ENCODE measurements at regions not wholly inside any gene's neighbourhood (a gene's known extent, or its start where the extent isn't known, plus 50 kb on each side); places are given as distances from the start of the nearest gene placed in this dataset.

DNA sequence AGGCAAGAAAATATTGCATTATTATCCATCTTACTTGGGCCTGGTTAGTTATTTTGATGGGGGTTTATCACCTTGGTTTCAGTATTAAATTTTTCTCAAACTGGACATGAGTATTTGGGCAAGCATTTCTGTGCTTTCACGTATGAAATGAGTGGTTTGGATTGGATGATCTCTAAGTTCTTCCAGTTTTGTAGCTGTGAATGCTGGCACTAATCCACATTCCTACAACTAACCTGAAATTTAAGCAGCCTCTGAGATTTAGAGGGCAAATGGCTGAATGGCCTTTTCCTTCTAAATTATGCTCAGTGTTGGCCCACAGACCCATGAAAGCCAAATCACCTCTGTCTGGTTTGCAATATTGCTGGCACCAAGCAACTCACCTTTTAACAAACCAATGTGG lies 475.0 kb upstream of the B3GALT2 start:
- ChIA-PET CTCF (interaction anchor here (0.6 kb wide), 1 partner anchor 1322 kb away, joined by 3 read pairs; no protein-coding TSS in a partner anchor), POLR2A (no interaction called here)
- Mint-ChIP-seq H3K4me1 (ENCODE audit: insufficient read depth, unreplicated experiment) (peaks cover 11% of the 10 kb centered on the region), H3K36me3 (ENCODE audit: insufficient read depth, unreplicated experiment) (no peaks in the 10 kb centered on the region), H3K9me3 (ENCODE audit: unreplicated experiment) (no peaks in the 10 kb centered on the region), H3K27me3 (ENCODE audit: insufficient read depth, unreplicated experiment) (no peaks in the 10 kb centered on the region), H3K4me3 (ENCODE audit: unreplicated experiment) (no peak overlapping the region), H3K27ac (ENCODE audit: low read depth, unreplicated experiment) (no peak overlapping the region)
- DNase-seq (ENCODE audit: unreplicated experiment), result no peak
- no TSS peak for BruUV-seq (replicated peaks)
- intact Hi-C loops (cut with micrococcal nuclease), result no loop called here
- TF ChIP-seq CTCF (IDR thresholded peaks at IDR 0.05; ENCODE audit: unreplicated experiment), result no peak

- no peak for DNase-seq (ENCODE audit: unreplicated experiment)
- H3K4me3 Mint-ChIP-seq (ENCODE audit: unreplicated experiment), result no peak overlapping the region
- intact Hi-C loops (cut with micrococcal nuclease), result no loop called here
- peaks cover 19% of the 10 kb centered on the region for H3K4me1 Mint-ChIP-seq (ENCODE audit: insufficient read depth, unreplicated experiment)
- no peak overlapping the region for H3K27ac Mint-ChIP-seq (ENCODE audit: low read depth, unreplicated experiment)
- CTCF ChIA-PET, result interaction anchor here (0.6 kb wide), 1 partner anchor 9 kb away, joined by 3 read pairs; no protein-coding TSS in a partner anchor
- H3K27me3 Mint-ChIP-seq (ENCODE audit: insufficient read depth, unreplicated experiment), result no peaks in the 10 kb centered on the region
- no peaks in the 10 kb centered on the region for H3K36me3 Mint-ChIP-seq (ENCODE audit: insufficient read depth, unreplicated experiment)
- no peak for TF ChIP-seq CTCF (IDR thresholded peaks at IDR 0.05; ENCODE audit: unreplicated experiment)
- POLR2A ChIA-PET, result interaction anchor here (0.6 to 1.3 kb wide), 2 partner anchors 36 to 49 kb away, joined by 3 to 4 read pairs; no protein-coding TSS in a partner anchor
- H3K9me3 Mint-ChIP-seq (ENCODE audit: unreplicated experiment), result no peaks in the 10 kb centered on the region
- no TSS peak for BruUV-seq (replicated peaks)
Measured at GRCh38 chr1:193660428-193660827, 474.0 kb upstream of the B3GALT2 start.

- CTCF ChIA-PET, result interaction anchor here (1.4 kb wide), 1 partner anchor 12 kb away, joined by 3 read pairs; no protein-coding TSS in a partner anchor
Measured at GRCh38 chr1:193658691-193659090, 472.3 kb upstream of the B3GALT2 start.

DNA sequence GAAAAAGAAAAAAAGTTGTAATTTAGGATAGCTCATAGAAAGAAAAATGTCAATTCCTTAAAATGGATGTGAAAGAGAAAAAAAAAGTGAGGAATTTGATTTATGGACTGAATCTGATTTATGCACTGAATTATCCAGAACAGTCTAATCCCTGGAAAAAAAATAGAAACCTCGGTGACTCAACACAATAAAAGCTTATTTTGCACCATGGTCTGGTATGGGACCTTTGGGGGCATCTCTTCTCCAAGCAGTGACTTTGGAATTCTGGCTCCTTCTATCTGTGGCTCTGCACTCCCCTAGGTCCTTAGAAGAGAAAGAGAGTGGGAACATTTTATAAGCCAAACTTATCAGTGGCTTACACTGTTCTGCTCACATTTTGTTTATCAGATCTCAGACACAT lies 471.7 kb upstream of the B3GALT2 start:
- POLR2A ChIA-PET, result interaction anchor here (1.0 to 1.6 kb wide), 2 partner anchors 10 to 49 kb away, joined by 4 to 5 read pairs; no protein-coding TSS in a partner anchor
- CTCF ChIA-PET, result interaction anchor here (1.4 kb wide), 1 partner anchor 13 kb away, joined by 3 read pairs; no protein-coding TSS in a partner anchor
- Mint-ChIP-seq H3K27me3 (ENCODE audit: insufficient read depth, unreplicated experiment) (no peaks in the 10 kb centered on the region), H3K36me3 (ENCODE audit: insufficient read depth, unreplicated experiment) (no peaks in the 10 kb centered on the region), H3K4me3 (ENCODE audit: unreplicated experiment) (no peak overlapping the region), H3K4me1 (ENCODE audit: insufficient read depth, unreplicated experiment) (peaks cover 27% of the 10 kb centered on the region), H3K9me3 (ENCODE audit: unreplicated experiment) (peaks cover 8% of the 10 kb centered on the region), H3K27ac (ENCODE audit: low read depth, unreplicated experiment) (no peak overlapping the region)
- intact Hi-C loops (cut with micrococcal nuclease), result no loop called here
- no peak for TF ChIP-seq CTCF (IDR thresholded peaks at IDR 0.05; ENCODE audit: unreplicated experiment)
- BruUV-seq (replicated peaks), result no TSS peak
- no peak for DNase-seq (ENCODE audit: unreplicated experiment)

More at GRCh38 chr1:193658691-193659090, 472.3 kb upstream of the B3GALT2 start:
- H3K4me1 Mint-ChIP-seq (ENCODE audit: insufficient read depth, unreplicated experiment), result peaks cover 27% of the 10 kb centered on the region
- TF ChIP-seq CTCF (IDR thresholded peaks at IDR 0.05; ENCODE audit: unreplicated experiment), result no peak
- H3K36me3 Mint-ChIP-seq (ENCODE audit: insufficient read depth, unreplicated experiment), result no peaks in the 10 kb centered on the region
- H3K9me3 Mint-ChIP-seq (ENCODE audit: unreplicated experiment), result peaks cover 7% of the 10 kb centered on the region
- no TSS peak for BruUV-seq (replicated peaks)
- H3K27me3 Mint-ChIP-seq (ENCODE audit: insufficient read depth, unreplicated experiment), result no peaks in the 10 kb centered on the region
- intact Hi-C loops (cut with micrococcal nuclease), result no loop called here
- no peak overlapping the region for H3K27ac Mint-ChIP-seq (ENCODE audit: low read depth, unreplicated experiment)
- H3K4me3 Mint-ChIP-seq (ENCODE audit: unreplicated experiment), result no peak overlapping the region
- DNase-seq (ENCODE audit: unreplicated experiment), result no peak
- POLR2A ChIA-PET, result interaction anchor here (0.9 to 1.6 kb wide), 4 partner anchors 9 to 48 kb away, joined by 3 to 5 read pairs (median 4); no protein-coding TSS in a partner anchor
